GM10266 (cell line): ENCODE measurements at regions not wholly inside any gene's neighbourhood (a gene's known extent, or its start where the extent isn't known, plus 50 kb on each side); places are given as distances from the start of the nearest gene placed in this dataset.

ENCODE experiments used
- DNase-seq: peaks from one replicate; pipeline ENCODE4 v3.0.0; 2012; ENCODE audit errors: extremely low spot score
- CTCF ChIP-seq: IDR thresholded peaks from 2 replicates; pipeline ENCODE4 v1.5.1; 2012; ENCODE audit warnings: mild to moderate bottlenecking, low read depth; ENCODE audit not compliant: control insufficient read depth, insufficient read depth; ENCODE audit errors: missing control alignments

- TF ChIP-seq CTCF: no peak
- DNase-seq: no peak
Observed at GRCh38 chr9:118609355-118610044, 759.7 kb downstream of the BRINP1 start.

- no peak for DNase-seq
- no peak for TF ChIP-seq CTCF
Observed at GRCh38 chr9:118612201-118612600, 757.0 kb downstream of the BRINP1 start.

- no peak for DNase-seq
- TF ChIP-seq CTCF: no peak
Observed at GRCh38 chr9:118613996-118614395, 755.2 kb downstream of the BRINP1 start.

GRCh38 chr9:118618084-118618483 is 751.2 kb downstream of the BRINP1 start:
- no peak for TF ChIP-seq CTCF
- DNase-seq: no peak

GRCh38 chr9:118618849-118619248 is 750.4 kb downstream of the BRINP1 start:
- no peak for TF ChIP-seq CTCF
- DNase-seq: no peak

GRCh38 chr9:118624608-118625007 is 744.6 kb downstream of the BRINP1 start:
- no peak for TF ChIP-seq CTCF
- no peak for DNase-seq

- no peak for DNase-seq
- TF ChIP-seq CTCF: no peak
Observed at GRCh38 chr9:118630079-118630478, 739.2 kb downstream of the BRINP1 start.
